H9 (cell line): ENCODE measurements at regions not wholly inside any gene's neighbourhood (a gene's known extent, or its start where the extent isn't known, plus 50 kb on each side); places are given as distances from the start of the nearest gene placed in this dataset.

Experiments used
- DNase-seq: peaks from one replicate; pipeline ENCODE4 v3.0.0-alpha.2; 2017
- H2AFZ ChIP-seq: one replicate; pipeline ENCODE4 v1.6.1; 2013; ENCODE audit warnings: mild to moderate bottlenecking, low read length, control low read depth, moderate library complexity
- H2AK5ac ChIP-seq: 2 replicates; pipeline ENCODE4 v1.6.1; 2013; ENCODE audit warnings: low read length, control low read depth, mixed read lengths; ENCODE audit not compliant: insufficient read length
- H2BK120ac ChIP-seq: one replicate; pipeline ENCODE4 v1.6.1; 2013; ENCODE audit warnings: low read depth, mild to moderate bottlenecking, low read length, control low read depth, inconsistent platforms; ENCODE audit not compliant: poor library complexity, severe bottlenecking
- H2BK12ac ChIP-seq: 2 replicates; pipeline ENCODE4 v1.6.1; 2013; ENCODE audit warnings: low read length, control low read depth, mixed read lengths, low read depth; ENCODE audit not compliant: insufficient read length
- H2BK15ac ChIP-seq: 2 replicates; pipeline ENCODE4 v1.6.1; 2013; ENCODE audit warnings: low read depth, low read length, control low read depth
- H2BK20ac ChIP-seq: one replicate; pipeline ENCODE4 v1.6.1; 2013; ENCODE audit warnings: low read depth, mild to moderate bottlenecking, low read length, control low read depth, inconsistent platforms; ENCODE audit not compliant: poor library complexity, severe bottlenecking
- H2BK5ac ChIP-seq: 2 replicates; pipeline ENCODE4 v1.6.1; 2013; ENCODE audit warnings: low read length, control low read depth, mixed read lengths; ENCODE audit not compliant: insufficient read length
- H3K14ac ChIP-seq: 2 replicates; pipeline ENCODE4 v1.6.1; 2013; ENCODE audit warnings: low read length, control low read depth; ENCODE audit not compliant: insufficient read depth
- H3K18ac ChIP-seq: 2 replicates; pipeline ENCODE4 v1.6.1; 2013; ENCODE audit warnings: low read depth, mild to moderate bottlenecking, mixed read lengths, low read length, control low read depth; ENCODE audit not compliant: insufficient read length
- H3K23ac ChIP-seq: 2 replicates; pipeline ENCODE4 v1.6.1; 2013; ENCODE audit warnings: low read length, control low read depth, mixed read lengths, low read depth; ENCODE audit not compliant: insufficient read length
- H3K23me2 ChIP-seq: 2 replicates; pipeline ENCODE4 v1.6.1; 2013; ENCODE audit warnings: low read depth, mild to moderate bottlenecking, mixed read lengths, low read length, control low read depth; ENCODE audit not compliant: insufficient read length, poor library complexity, severe bottlenecking
- H3K27ac ChIP-seq: 2 replicates; pipeline ENCODE4 v1.5.1; 2013; ENCODE audit warnings: low read length, control low read depth, mixed read lengths, low read depth; ENCODE audit not compliant: insufficient read length
- H3K27me3 ChIP-seq: 2 replicates; pipeline ENCODE4 v1.6.1; 2013; ENCODE audit warnings: low read length, control low read depth, inconsistent platforms; ENCODE audit not compliant: insufficient read depth
- H3K4ac ChIP-seq: 2 replicates; pipeline ENCODE4 v1.6.1; 2013; ENCODE audit warnings: low read depth, mild to moderate bottlenecking, control low read depth, inconsistent platforms, low read length, moderate library complexity
- H3K4me1 ChIP-seq: 2 replicates; pipeline ENCODE4 v1.6.1; 2013; ENCODE audit warnings: low read length, control low read depth, inconsistent platforms; ENCODE audit not compliant: insufficient read depth
- H3K4me2 ChIP-seq: 2 replicates; pipeline ENCODE4 v1.6.1; 2013; ENCODE audit warnings: low read length, control low read depth, mixed read lengths; ENCODE audit not compliant: insufficient read length, insufficient read depth
- H3K56ac ChIP-seq: 2 replicates; pipeline ENCODE4 v1.6.1; 2013; ENCODE audit warnings: low read depth, mild to moderate bottlenecking, mixed read lengths, low read length, control low read depth; ENCODE audit not compliant: insufficient read length
- H3K79me1 ChIP-seq: 2 replicates; pipeline ENCODE4 v1.6.1; 2013; ENCODE audit warnings: low read depth, mild to moderate bottlenecking, moderate library complexity, low read length, control low read depth, inconsistent platforms; ENCODE audit not compliant: insufficient read depth, poor library complexity, severe bottlenecking
- H3K79me2 ChIP-seq: 2 replicates; pipeline ENCODE4 v1.6.1; 2013; ENCODE audit warnings: low read length, control low read depth, inconsistent platforms; ENCODE audit not compliant: insufficient read depth
- H3K9ac ChIP-seq: 2 replicates; pipeline ENCODE4 v1.6.1; 2013; ENCODE audit warnings: low read length, control low read depth, mixed read lengths; ENCODE audit not compliant: insufficient read length; ENCODE audit errors: extremely low read depth
- H3K9me3 ChIP-seq: one replicate; pipeline ENCODE4 v1.6.1; 2013; ENCODE audit warnings: low read depth, low read length, inconsistent platforms; ENCODE audit not compliant: control insufficient read depth
- H3T11ph ChIP-seq: one replicate; pipeline ENCODE4 v1.6.1; 2013; ENCODE audit warnings: mild to moderate bottlenecking, low read length, control low read depth, inconsistent platforms
- H4K20me1 ChIP-seq: one replicate; pipeline ENCODE4 v1.6.1; 2013; ENCODE audit not compliant: control insufficient read depth, insufficient read length, insufficient read depth
- H4K5ac ChIP-seq: 2 replicates; pipeline ENCODE4 v1.6.1; 2013; ENCODE audit warnings: low read depth, mild to moderate bottlenecking, mixed read lengths, low read length, control low read depth; ENCODE audit not compliant: insufficient read length
- H4K8ac ChIP-seq: replicated peaks from 2 replicates; pipeline ENCODE4 v1.6.1; 2013; ENCODE audit warnings: low read length, control low read depth, mixed read lengths, low read depth; ENCODE audit not compliant: insufficient read length
- H4K91ac ChIP-seq: 2 replicates; pipeline ENCODE4 v1.6.1; 2013; ENCODE audit warnings: low read depth, mild to moderate bottlenecking, moderate library complexity, mixed read lengths, low read length, control low read depth; ENCODE audit not compliant: insufficient read length
- H3K27ac Mint-ChIP-seq, 3 experiments: 2 replicates in 2 of 3; 3 replicates in 1 of 3; pipeline ENCODE4 v1.8.0; 2020 to 2021; ENCODE audit warnings: mixed read lengths in 3 of 3, mild to moderate bottlenecking in 1 of 3, moderate library complexity in 1 of 3
- H3K27me3 Mint-ChIP-seq: 2 replicates; pipeline ENCODE4 v1.8.0; 2021; ENCODE audit warnings: low read depth, mild to moderate bottlenecking, moderate library complexity, mixed read lengths
- H3K36me3 Mint-ChIP-seq, 3 experiments: 2 replicates in 2 of 3; 3 replicates in 1 of 3; pipeline ENCODE4 v1.8.0; 2020 to 2021; ENCODE audit warnings: low read depth in 3 of 3, mixed read lengths in 3 of 3; ENCODE audit not compliant: insufficient read depth in 1 of 3
- H3K4me1 Mint-ChIP-seq, 2 experiments: 2 replicates each; pipeline ENCODE4 v1.8.0; 2020; ENCODE audit warnings: mixed read lengths in 2 of 2
- H3K4me3 Mint-ChIP-seq, 2 experiments: 2 replicates in 1 of 2; 3 replicates in 1 of 2; pipeline ENCODE4 v1.8.0; 2020 to 2021; ENCODE audit warnings: mild to moderate bottlenecking in 2 of 2, mixed read lengths in 2 of 2, moderate library complexity in 1 of 2
- H3K9me3 Mint-ChIP-seq, 2 experiments: 2 replicates in 1 of 2; 3 replicates in 1 of 2; pipeline ENCODE4 v1.8.0; 2020; ENCODE audit warnings: mild to moderate bottlenecking in 2 of 2, mixed read lengths in 2 of 2, moderate library complexity in 1 of 2
- CTCF ChIP-seq: fragments of 200-600 bp; sonication (generic); conservative IDR thresholded peaks from 3 replicates; pipeline ENCODE4 v1.8.0; 2021; ENCODE audit warnings: antibody characterized with exemption, mild to moderate bottlenecking
- WGBS: extraction: QIAGEN DNeasy Blood & Tissue Kit; methylation state at CpG from one replicate; pipeline ENCODE4 v1.1.7; 2013; ENCODE audit warnings: missing lambda C conversion rate, low lambda C conversion rate, mixed read lengths; ENCODE audit not compliant: insufficient read length; ENCODE audit errors: extremely low coverage; 5-methylcytosine and 5-hydroxymethylcytosine counted together

- H3K27me3 Mint-ChIP-seq, result no peaks in the 10 kb centered on the region
- Histone ChIP-seq H2BK12ac (no peak overlapping the region), H3K79me2 (no peaks in the 10 kb centered on the region), H2AFZ (no peak overlapping the region), H3K27me3 (no peaks in the 10 kb centered on the region), H3K4me2 (no peak overlapping the region), H2BK15ac (no peak overlapping the region), H3T11ph (no peak overlapping the region), H2BK20ac (no peak overlapping the region), H2BK5ac (no peak overlapping the region), H3K18ac (no peak overlapping the region), H4K91ac (no peak overlapping the region), H3K56ac (no peak overlapping the region), H3K23me2 (no peaks in the 10 kb centered on the region), H3K4ac (no peak overlapping the region), H3K79me1 (no peaks in the 10 kb centered on the region), H4K8ac (no peak overlapping the region), H4K20me1 (no peaks in the 10 kb centered on the region), H3K27ac (no peak overlapping the region), H2BK120ac (no peak overlapping the region), H3K14ac (no peak overlapping the region), H4K5ac (no peak overlapping the region), H3K9me3 (no peaks in the 10 kb centered on the region), H3K23ac (no peak overlapping the region), H3K9ac (no peak overlapping the region), H3K4me1 (no peaks in the 10 kb centered on the region), H2AK5ac (no peak overlapping the region)
- no peak for TF ChIP-seq CTCF
- no peak overlapping the region for H3K4me3 Mint-ChIP-seq
- no peaks in the 10 kb centered on the region for H3K36me3 Mint-ChIP-seq
- no peak overlapping the region for H3K27ac Mint-ChIP-seq
- H3K4me1 Mint-ChIP-seq, result peaks cover 14 to 15% of the 10 kb centered on the region in 2 experiments
- no peak for DNase-seq
- H3K9me3 Mint-ChIP-seq, result no peaks in the 10 kb centered on the region
- no CpG with 5 or more reads among the region's 3 CpGs for whole genome bisulfite sequencing
Measured at GRCh38 chr4:180925805-180926204, 1317.4 kb upstream of the TENM3 start.
